GM23338 (cell line): ENCODE measurements at regions not wholly inside any gene's neighbourhood (a gene's known extent, or its start where the extent isn't known, plus 50 kb on each side); places are given as distances from the start of the nearest gene placed in this dataset.

Experiments
- ATAC-seq: fragments of 200-7000 bp; cut with Tn5 transposase; 3 replicates; pipeline ENCODE4 v1.9.1; 2020
- DNase-seq: peaks from one replicate; pipeline ENCODE4 v3.0.0-alpha.2; 2015; ENCODE audit warnings: low spot score
- H2AFZ ChIP-seq: fragments of 200-600 bp; sonication (generic); 2 replicates; pipeline ENCODE4 v1.8.0; 2016; ENCODE audit warnings: antibody characterized with exemption, mild to moderate bottlenecking, moderate library complexity
- H3F3A ChIP-seq: fragments of 200-600 bp; sonication (generic); replicated peaks from 2 replicates; pipeline ENCODE4 v1.8.0; 2017; ENCODE audit warnings: antibody characterized with exemption, mixed run types, low read depth
- H3K27ac ChIP-seq: fragments of 200-600 bp; sonication (generic); 2 replicates; pipeline ENCODE4 v1.6.1; 2016; ENCODE audit warnings: low read depth
- H3K27me3 ChIP-seq: fragments of 200-600 bp; sonication (generic); 2 replicates; pipeline ENCODE4 v1.8.0; 2016; ENCODE audit warnings: mild to moderate bottlenecking, mixed run types, moderate library complexity; ENCODE audit not compliant: insufficient read depth
- H3K36me3 ChIP-seq: fragments of 200-600 bp; sonication (generic); 2 replicates; pipeline ENCODE4 v1.8.0; 2016; ENCODE audit warnings: mild to moderate bottlenecking; ENCODE audit not compliant: insufficient read depth
- H3K4me1 ChIP-seq: fragments of 200-600 bp; sonication (generic); 2 replicates; pipeline ENCODE4 v1.8.0; 2016; ENCODE audit warnings: mild to moderate bottlenecking, moderate library complexity; ENCODE audit not compliant: insufficient read depth
- H3K4me2 ChIP-seq: fragments of 200-600 bp; sonication (generic); 2 replicates; pipeline ENCODE4 v1.7.1; 2017; ENCODE audit warnings: mixed run types
- H3K4me3 ChIP-seq: fragments of 200-600 bp; sonication (generic); 2 replicates; pipeline ENCODE4 v1.6.1; 2016; ENCODE audit warnings: mixed run types
- H3K79me2 ChIP-seq: fragments of 200-600 bp; sonication (generic); replicated peaks from 2 replicates; pipeline ENCODE4 v1.8.0; 2017; ENCODE audit warnings: mild to moderate bottlenecking; ENCODE audit not compliant: insufficient read depth
- H3K9me2 ChIP-seq: fragments of 200-600 bp; sonication (generic); 2 replicates; pipeline ENCODE4 v1.8.0; 2017; ENCODE audit not compliant: insufficient read depth
- H4K20me1 ChIP-seq: fragments of 200-600 bp; sonication (generic); replicated peaks from 2 replicates; pipeline ENCODE4 v1.8.0; 2017; ENCODE audit warnings: mild to moderate bottlenecking; ENCODE audit not compliant: insufficient read depth
- H3K27ac Mint-ChIP-seq: 2 replicates; pipeline ENCODE4 v1.8.0; 2020; ENCODE audit warnings: inconsistent platforms, mild to moderate bottlenecking, moderate library complexity, mixed read lengths
- H3K27me3 Mint-ChIP-seq: 3 replicates; pipeline ENCODE4 v1.8.0; 2022; ENCODE audit warnings: low read depth, mild to moderate bottlenecking, moderate library complexity, mixed read lengths, inconsistent platforms; ENCODE audit not compliant: insufficient read depth, poor library complexity
- H3K36me3 Mint-ChIP-seq: 3 replicates; pipeline ENCODE4 v1.8.0; 2021; ENCODE audit warnings: low read depth, mild to moderate bottlenecking, inconsistent platforms, moderate library complexity, mixed read lengths
- H3K4me1 Mint-ChIP-seq: 3 replicates; pipeline ENCODE4 v1.8.0; 2020; ENCODE audit warnings: mild to moderate bottlenecking, inconsistent platforms, mixed read lengths
- H3K4me3 Mint-ChIP-seq: 3 replicates; pipeline ENCODE4 v1.8.0; 2021; ENCODE audit warnings: moderate library complexity, mild to moderate bottlenecking, inconsistent platforms, mixed read lengths
- H3K9me3 Mint-ChIP-seq: 3 replicates; pipeline ENCODE4 v1.8.0; 2020; ENCODE audit warnings: moderate library complexity, mild to moderate bottlenecking, inconsistent platforms, mixed read lengths
- CREB1 ChIP-seq: fragments of 250-450 bp; sonication (Bioruptor Pico); IDR thresholded peaks from 2 replicates; pipeline ENCODE4 v1.5.0; 2020; ENCODE audit warnings: low read depth, mild to moderate bottlenecking, moderate library complexity
- EZH2 ChIP-seq: fragments of 200-600 bp; sonication (generic); IDR thresholded peaks from one replicate; pipeline ENCODE4 v1.8.0; 2017; ENCODE audit warnings: antibody characterized with exemption, mild to moderate bottlenecking, low read depth; ENCODE audit not compliant: unreplicated experiment
- JUNB ChIP-seq: IDR thresholded peaks from one replicate; pipeline ENCODE4 v1.6.1; 2016; ENCODE audit warnings: antibody characterized with exemption; ENCODE audit not compliant: unreplicated experiment
- POLR2AphosphoS5 ChIP-seq: IDR thresholded peaks from 2 replicates; pipeline ENCODE4 v1.6.1; 2016; ENCODE audit warnings: antibody characterized with exemption, low read depth
- REST ChIP-seq: IDR thresholded peaks from one replicate; pipeline ENCODE4 v1.6.1; 2018; ENCODE audit warnings: antibody characterized with exemption; ENCODE audit not compliant: unreplicated experiment
- ZNF114 ChIP-seq: fragments of 250-450 bp; sonication (Bioruptor Pico); IDR thresholded peaks from 2 replicates; pipeline ENCODE4 v1.5.0; 2020; ENCODE audit warnings: mild to moderate bottlenecking, moderate library complexity
- ZNF462 ChIP-seq: fragments of 250-450 bp; sonication (Bioruptor Pico); IDR thresholded peaks from 2 replicates; pipeline ENCODE4 v1.5.0; 2020; ENCODE audit warnings: mild to moderate bottlenecking, moderate library complexity

DNA sequence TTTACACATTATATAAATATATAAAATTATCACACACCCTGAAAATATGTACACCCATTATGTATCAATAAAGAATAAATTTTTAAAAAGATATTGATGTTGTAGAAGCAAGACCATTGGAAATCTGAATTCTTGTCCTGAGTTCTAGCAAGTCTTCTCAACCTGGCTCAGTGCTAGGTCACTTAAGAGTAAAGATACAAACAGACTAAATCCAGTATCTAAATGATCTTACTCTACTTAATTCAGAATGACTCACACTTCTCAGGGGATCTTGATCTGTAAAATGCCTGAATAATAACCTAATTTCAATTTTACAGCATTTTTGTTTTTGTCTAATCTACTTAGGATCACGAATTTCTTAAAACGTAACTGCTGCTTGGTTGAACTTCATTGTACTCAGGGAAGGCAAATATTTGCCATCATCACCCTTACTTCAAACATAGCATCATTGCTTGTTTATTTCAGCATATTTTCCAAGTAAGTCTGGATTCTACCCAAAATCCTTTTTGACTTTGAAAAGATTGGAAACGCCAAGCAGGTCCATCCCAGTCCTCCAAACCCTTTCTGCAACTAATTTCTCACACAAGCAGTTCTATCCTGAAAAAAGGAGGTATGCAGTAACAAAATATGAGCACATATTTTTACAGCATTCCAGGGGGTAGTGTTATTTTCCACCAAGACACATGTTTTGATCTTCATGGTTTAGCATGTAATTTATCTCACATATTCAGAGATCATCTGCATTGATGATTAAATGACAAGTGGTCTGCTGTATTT lies 582.6 kb downstream of the PSAT1 start:
- no peaks in the 10 kb centered on the region for H3K36me3 Mint-ChIP-seq
- no peak overlapping the region for H3K4me3 ChIP-seq
- H3K4me3 Mint-ChIP-seq = no peak overlapping the region
- ATAC-seq (no peak), DNase-seq (no peak)
- no peaks in the 10 kb centered on the region for H3K9me2 ChIP-seq
- H3K4me2 ChIP-seq = no peak overlapping the region
- no peaks in the 10 kb centered on the region for H3K27me3 ChIP-seq
- H2AFZ ChIP-seq = no peak overlapping the region
- H3K27ac Mint-ChIP-seq = no peak overlapping the region
- no peaks in the 10 kb centered on the region for H3F3A ChIP-seq
- TF ChIP-seq JUNB = no peak
- no peak for TF ChIP-seq EZH2
- TF ChIP-seq POLR2AphosphoS5 = no peak
- TF ChIP-seq REST = no peak
- TF ChIP-seq ZNF114 = no peak
- TF ChIP-seq ZNF462 = no peak
- TF ChIP-seq CREB1 (CRISPR knock-in tag) = no peak
- H3K27ac ChIP-seq = no peak overlapping the region
- no peaks in the 10 kb centered on the region for H3K79me2 ChIP-seq
- no peaks in the 10 kb centered on the region for H4K20me1 ChIP-seq
- no peaks in the 10 kb centered on the region for H3K4me1 ChIP-seq
- no peaks in the 10 kb centered on the region for H3K9me3 Mint-ChIP-seq
- H3K27me3 Mint-ChIP-seq = no peaks in the 10 kb centered on the region
- no peaks in the 10 kb centered on the region for H3K4me1 Mint-ChIP-seq
- no peaks in the 10 kb centered on the region for H3K36me3 ChIP-seq
